Lung (tissue), 11 donors: ENCODE measurements at regions not wholly inside any gene's neighbourhood (a gene's known extent, or its start where the extent isn't known, plus 50 kb on each side); places are given as distances from the start of the nearest gene placed in this dataset.

ENCODE experiments used
- ATAC-seq: fragments of 200-7000 bp; cut with Tn5 transposase; one replicate; pipeline ENCODE4 v1.9.1; 2020; ENCODE audit warnings: moderate number of reproducible peaks; ENCODE audit not compliant: insufficient read depth, low FRiP score
- DNase-seq, 3 donors: peaks; one replicate each; pipeline ENCODE4 v3.0.0-alpha.2; 2013 to 2017
- H3K27ac ChIP-seq, 2 donors: one replicate each; pipeline ENCODE4 v1.5.1; 2013; ENCODE audit warnings: mild to moderate bottlenecking in 2 of 2, moderate library complexity in 2 of 2, control low read depth in 1 of 2, inconsistent platforms in 1 of 2, low read depth in 1 of 2, low read length in 1 of 2
- H3K27me3 ChIP-seq, 3 donors: one replicate each; pipeline ENCODE4 v1.5.1; 2013; ENCODE audit warnings: low read length in 2 of 3; ENCODE audit not compliant: control insufficient read depth in 3 of 3, insufficient read depth in 3 of 3
- H3K36me3 ChIP-seq, 4 donors: one replicate each; pipeline ENCODE4 v1.5.1; 2013; ENCODE audit warnings: low read length in 4 of 4, mild to moderate bottlenecking in 1 of 4, moderate library complexity in 1 of 4; ENCODE audit not compliant: control insufficient read depth in 4 of 4, insufficient read depth in 4 of 4
- H3K4me1 ChIP-seq, 5 donors: one replicate each; pipeline ENCODE4 v1.5.1; 2013; ENCODE audit warnings: low read length in 5 of 5, mild to moderate bottlenecking in 2 of 5, moderate library complexity in 1 of 5; ENCODE audit not compliant: control insufficient read depth in 5 of 5, insufficient read depth in 5 of 5
- H3K4me3 ChIP-seq: one replicate; pipeline ENCODE4 v1.5.1; 2013; ENCODE audit warnings: mild to moderate bottlenecking, control low read depth, moderate library complexity
- H3K9ac ChIP-seq, 2 donors: one replicate each; pipeline ENCODE4 v1.5.1; 2013; ENCODE audit warnings: low read length in 2 of 2, control low read depth in 1 of 2; ENCODE audit not compliant: insufficient read depth in 1 of 2
- H3K9me3 ChIP-seq, 4 donors: one replicate each; pipeline ENCODE4 v1.5.1; 2013; ENCODE audit warnings: low read length in 3 of 4, mild to moderate bottlenecking in 1 of 4, moderate library complexity in 1 of 4; ENCODE audit not compliant: control insufficient read depth in 4 of 4, insufficient read depth in 3 of 4
- CTCF ChIP-seq: IDR thresholded peaks from 2 replicates; pipeline ENCODE4 v1.5.1; 2012; ENCODE audit warnings: mild to moderate bottlenecking; ENCODE audit errors: control extremely low read depth, extremely low read depth
- WGBS, 2 donors: extraction: QIAGEN DNeasy Blood & Tissue Kit; methylation state at CpG; one replicate each; pipeline ENCODE4 v1.1.7; 2013; 5-methylcytosine and 5-hydroxymethylcytosine counted together
- donor health status: control.
- donor health status: control.
- donor health status: Bipolar disorder and iron deficiency.
- donor health status: healthy.
- donor health status: DM: yes; HTN: yes; CAD: no.

DNA sequence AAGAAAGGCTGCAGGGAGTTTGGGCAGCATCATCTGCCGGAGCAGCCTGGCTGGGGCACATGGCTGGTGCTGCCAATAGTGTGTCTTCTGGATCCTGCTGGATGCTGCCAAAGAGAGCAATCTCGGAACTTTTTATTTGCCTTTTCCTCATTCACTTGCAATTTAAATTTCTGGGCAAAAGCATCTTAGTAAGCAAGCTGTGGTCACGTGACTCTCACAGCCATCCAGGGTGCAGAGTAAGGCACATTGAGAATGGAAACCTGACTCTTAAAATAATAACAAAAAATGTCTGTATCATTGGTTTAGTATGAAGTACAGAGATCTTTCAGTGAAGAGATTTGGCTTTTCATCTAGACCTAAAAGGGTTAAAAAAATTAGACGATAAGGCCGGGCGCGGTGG lies 910.3 kb downstream of the STIM2 start:
- DNase-seq (no peak), ATAC-seq (no peak)
- Histone ChIP-seq H3K36me3 (no peaks in the 10 kb centered on the region), H3K27ac (no peak overlapping the region), H3K4me3 (no peak overlapping the region), H3K27me3 (no peaks in the 10 kb centered on the region), H3K9ac (no peak overlapping the region), H3K9me3 (no peaks in the 10 kb centered on the region), H3K4me1 (no peaks in the 10 kb centered on the region)
- no peak for TF ChIP-seq CTCF
- WGBS, 2 donors: 93% methylated on average over 7 of the region's 7 CpGs

- H3K36me3 ChIP-seq: no peaks in the 10 kb centered on the region
- no peak overlapping the region for H3K4me3 ChIP-seq
- DNase-seq (no peak), ATAC-seq (no peak)
- no peaks in the 10 kb centered on the region for H3K4me1 ChIP-seq
- no peak overlapping the region for H3K27ac ChIP-seq
- TF ChIP-seq CTCF: no peak
- 49 to 50% methylated on average over 3 of the region's 3 CpGs for WGBS, 2 donors
- no peaks in the 10 kb centered on the region for H3K9me3 ChIP-seq
- no peak overlapping the region for H3K9ac ChIP-seq
- H3K27me3 ChIP-seq: no peaks in the 10 kb centered on the region
Measured at GRCh38 chr4:27775156-27775555, 914.5 kb downstream of the STIM2 start.

GRCh38 chr4:27779827-27780226 lies 919.2 kb downstream of the STIM2 start:
- Histone ChIP-seq H3K27ac (no peak overlapping the region), H3K4me1 (no peaks in the 10 kb centered on the region), H3K9me3 (no peaks in the 10 kb centered on the region), H3K4me3 (no peak overlapping the region), H3K27me3 (no peaks in the 10 kb centered on the region), H3K9ac (no peak overlapping the region), H3K36me3 (no peaks in the 10 kb centered on the region)
- DNase-seq (no peak), ATAC-seq (no peak)
- TF ChIP-seq CTCF: no peak
- 81 to 86% methylated on average over 1 of the region's 1 CpG for WGBS, 2 donors

DNA sequence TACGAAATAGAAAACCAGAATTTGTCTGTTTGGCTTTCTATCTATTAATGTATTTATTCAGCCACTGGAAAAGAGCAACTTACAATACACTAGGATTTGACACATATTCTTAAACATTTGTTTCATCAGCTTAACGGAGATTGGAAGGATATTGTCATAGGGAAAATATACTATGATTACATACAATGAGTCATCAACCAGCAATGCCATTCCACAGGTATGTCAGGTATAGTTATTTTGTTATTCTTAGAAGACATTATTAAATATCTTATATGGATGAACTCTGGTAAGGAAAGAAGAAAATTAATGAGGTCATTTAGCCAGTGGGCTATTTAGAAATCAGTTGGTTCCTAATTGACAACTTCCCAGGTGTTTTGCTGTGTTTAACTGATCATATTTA lies 926.6 kb downstream of the STIM2 start:
- Histone ChIP-seq H3K9me3 (no peaks in the 10 kb centered on the region), H3K9ac (no peak overlapping the region), H3K36me3 (no peaks in the 10 kb centered on the region), H3K4me3 (no peak overlapping the region), H3K27me3 (no peaks in the 10 kb centered on the region), H3K4me1 (peaks cover 0 to 3% (median 0%) of the 10 kb centered on the region in 5 donors), H3K27ac (no peak overlapping the region)
- no peak for DNase-seq
- no peak for TF ChIP-seq CTCF
- 77 to 89% methylated on average over 2 of the region's 2 CpGs for WGBS, 2 donors
- ATAC-seq: no peak
